ENCODE measurements at regions not wholly inside any gene's neighbourhood (a gene's known extent, or its start where the extent isn't known, plus 50 kb on each side); places are given as distances from the start of the nearest gene placed in this dataset.
"Not testable (repeated sequence)": the region's sequence is repeated elsewhere in the genome, so short reads cannot be mapped to it uniquely, and the experiment has no call there.

DNA sequence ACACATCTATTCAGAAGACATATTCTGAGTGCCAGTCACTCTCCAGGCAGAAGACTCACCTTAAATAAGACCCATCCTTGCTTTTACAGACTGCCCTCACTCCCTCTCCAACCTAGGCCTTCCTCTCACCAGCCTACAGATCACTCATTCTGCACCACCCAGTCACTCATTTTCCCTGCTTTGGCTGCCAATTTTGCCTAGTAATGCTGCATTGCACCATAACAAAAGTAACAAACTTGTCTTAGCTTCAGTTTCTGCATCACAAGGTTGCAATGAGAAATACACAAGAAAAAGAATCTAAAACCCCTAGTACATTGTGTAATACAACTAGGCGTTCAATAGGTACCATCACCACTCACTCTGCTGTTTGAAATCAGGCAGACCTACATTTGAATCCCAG is 292.4 kb downstream of the PLPP3 start:
- CTCF ChIA-PET: no interaction called here
- POLR2A ChIA-PET: no interaction called here

DNA sequence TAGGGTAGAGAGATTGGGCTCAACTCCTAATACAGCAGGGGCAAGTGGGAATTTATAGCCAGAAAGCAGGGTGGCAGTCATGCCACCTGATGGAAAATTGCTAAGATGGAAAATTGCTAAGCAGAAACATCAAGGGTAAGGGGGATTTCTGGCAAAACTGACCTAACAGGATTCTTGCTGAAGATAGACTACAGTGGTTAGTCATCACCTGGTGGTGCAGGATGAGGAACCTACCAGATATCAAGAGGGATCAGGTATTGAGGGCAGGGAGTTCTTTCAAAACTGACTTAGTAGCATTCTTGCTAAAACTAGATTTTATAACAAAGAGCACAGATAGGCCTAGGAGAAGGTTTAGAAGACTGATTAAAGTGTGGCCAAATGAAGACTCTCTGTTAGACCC is 292.9 kb downstream of the PLPP3 start:
- POLR2A ChIA-PET: no interaction called here
- CTCF ChIA-PET: no interaction called here

DNA sequence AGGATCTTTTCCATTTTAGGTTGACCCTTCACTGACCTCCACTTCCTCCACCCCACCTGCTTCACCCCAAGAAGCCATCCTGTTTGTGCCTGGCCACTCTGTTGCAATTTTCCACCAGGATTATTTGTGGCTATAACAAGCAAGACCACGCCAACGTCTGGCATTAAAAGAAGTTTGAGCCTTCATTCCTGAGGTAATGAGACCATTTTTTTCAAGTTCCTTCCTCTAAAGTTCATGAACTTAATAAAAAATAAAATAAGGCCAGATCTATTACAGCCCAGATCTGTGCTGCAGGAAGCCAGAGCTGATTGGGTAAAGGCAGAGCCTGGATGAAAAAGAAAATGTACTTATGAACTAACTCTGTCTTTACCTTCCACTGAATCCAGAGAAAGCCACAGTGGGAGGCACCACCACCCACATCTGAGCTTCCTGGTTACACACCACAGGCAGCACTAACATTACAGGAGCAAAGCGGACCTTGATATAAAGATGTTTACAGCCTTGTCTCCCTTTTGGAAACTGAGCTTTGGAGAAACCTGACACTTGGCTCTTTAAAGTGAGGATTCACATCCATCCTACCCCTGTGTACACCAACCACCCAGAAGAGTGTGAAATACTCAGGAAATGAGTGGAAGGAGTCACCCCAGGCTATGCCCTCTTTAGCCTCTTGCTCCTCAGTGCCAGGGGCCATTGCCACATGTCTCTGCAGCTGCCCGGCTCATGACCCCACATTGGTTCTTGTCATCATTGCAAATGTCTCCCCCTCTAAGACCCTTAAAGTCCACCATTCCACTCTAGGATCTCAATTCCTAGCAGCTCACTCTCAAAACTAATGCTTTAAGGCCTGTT is 293.6 kb downstream of the PLPP3 start:
- ChIA-PET POLR2A (no interaction called here), CTCF (no interaction called here)

DNA sequence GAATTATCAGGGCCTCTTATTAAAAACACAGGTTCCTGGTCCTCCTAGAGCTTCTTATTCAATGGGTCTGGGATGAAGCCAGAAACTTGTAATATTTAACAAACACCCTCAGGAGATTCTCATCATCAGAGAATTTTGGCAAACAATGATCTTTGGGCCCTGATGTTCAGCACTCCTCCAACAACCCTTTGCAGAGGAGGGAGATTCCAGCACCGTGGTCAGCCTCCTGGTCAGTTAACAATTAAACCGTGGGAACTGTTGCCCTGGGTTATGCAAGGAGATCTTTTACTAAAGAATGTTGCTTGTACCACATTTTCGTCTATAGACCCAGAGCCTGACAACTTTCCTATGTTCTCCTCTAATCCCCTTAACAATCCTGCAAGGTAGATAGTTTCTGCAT is 294.4 kb downstream of the PLPP3 start:
- CTCF ChIA-PET: interaction anchor here (0.6 kb wide), 1 partner anchor 15 kb away, joined by 3 read pairs; no protein-coding TSS in a partner anchor
- POLR2A ChIA-PET: no interaction called here

DNA sequence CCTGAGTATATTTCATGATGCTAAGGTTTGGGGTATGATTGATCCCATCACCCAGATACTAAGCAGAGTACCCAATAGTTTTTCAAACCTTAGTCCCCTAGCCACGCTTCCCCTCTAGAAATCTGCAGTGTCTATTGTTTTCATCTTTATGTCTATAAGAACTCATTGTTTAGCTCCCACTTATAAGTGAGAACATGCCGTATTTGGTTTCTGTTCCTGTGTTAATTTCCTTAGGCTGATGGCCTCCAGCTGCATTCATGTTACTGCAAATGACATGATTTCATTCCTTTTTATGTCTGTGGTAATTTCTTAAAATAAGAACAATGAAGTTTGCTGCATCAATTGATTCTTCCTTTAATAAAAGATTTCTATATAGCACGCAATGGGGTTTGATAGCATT is 301.3 kb downstream of the PLPP3 start:
- POLR2A ChIA-PET: no interaction called here
- CTCF ChIA-PET: no interaction called here

DNA sequence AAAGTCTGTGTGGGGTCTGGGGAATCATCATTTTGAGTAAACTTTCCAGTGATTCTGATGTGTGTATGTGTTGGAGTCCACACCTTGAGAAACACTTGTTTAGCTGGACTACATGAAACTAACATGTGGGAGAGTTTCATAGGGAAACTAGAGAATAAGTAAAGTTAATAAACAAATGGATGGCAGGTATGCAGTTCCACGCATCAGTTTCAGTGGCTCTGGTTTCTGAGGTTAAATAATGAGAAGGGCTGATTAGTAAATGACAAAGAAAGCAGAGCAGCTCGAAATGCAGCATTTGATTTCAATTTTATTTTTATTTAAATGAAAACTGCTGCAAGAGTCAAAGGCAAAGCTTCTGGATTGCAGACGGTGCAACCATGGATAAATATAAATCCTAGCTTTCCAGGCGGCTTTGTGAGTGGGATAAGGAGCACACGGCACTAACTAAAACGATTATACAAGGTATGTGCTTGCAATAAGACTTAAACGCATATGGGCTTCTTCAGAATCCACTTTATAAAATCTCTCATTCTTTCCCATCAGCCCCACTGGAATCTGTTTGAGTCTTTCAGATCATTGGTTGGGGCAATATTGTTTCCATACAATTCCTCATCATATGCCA is 310.7 kb downstream of the PLPP3 start:
- POLR2A ChIA-PET: no interaction called here
- CTCF ChIA-PET: no interaction called here

DNA sequence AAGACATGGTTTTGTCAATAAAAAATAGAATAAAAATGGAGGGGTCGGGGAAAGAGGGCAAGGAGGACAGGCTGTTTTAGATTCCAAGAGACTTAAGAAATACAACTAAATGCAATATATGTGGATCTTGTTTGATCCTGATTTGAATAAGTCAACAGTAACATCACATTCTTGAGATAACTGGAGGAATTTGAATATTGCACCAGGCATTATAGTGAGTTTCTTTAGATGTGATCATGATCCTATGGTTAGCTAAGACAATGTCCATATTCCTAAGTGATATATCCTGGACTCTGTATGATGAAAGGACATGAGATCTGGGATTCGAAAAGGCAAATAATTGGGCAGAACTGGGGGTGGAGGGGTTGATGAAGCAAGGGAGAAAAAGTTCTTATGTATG is 311.8 kb downstream of the PLPP3 start:
- CTCF ChIA-PET: no interaction called here

DNA sequence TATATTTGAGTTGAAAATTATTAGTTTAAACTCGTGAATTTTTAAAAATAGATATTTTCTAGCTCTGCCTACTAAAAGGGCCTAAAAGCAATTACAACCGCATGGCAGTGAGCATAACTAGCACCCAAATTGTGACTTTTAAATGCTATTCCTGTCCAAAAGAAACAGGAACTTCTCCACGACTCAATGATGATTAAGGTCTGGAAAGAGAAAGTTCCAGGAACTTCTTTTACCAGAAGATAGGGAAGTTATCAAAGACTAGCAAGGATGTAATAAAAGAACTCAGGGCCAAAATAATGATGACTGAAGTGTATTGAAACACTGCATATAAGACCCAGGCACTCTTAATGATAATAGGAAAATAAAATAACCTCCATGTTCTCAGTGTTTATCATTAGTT is 313.0 kb downstream of the PLPP3 start:
- POLR2A ChIA-PET: no interaction called here

More for the DNA sequence above, 311.8 kb downstream of the PLPP3 start:
- POLR2A ChIA-PET: no interaction called here

DNA sequence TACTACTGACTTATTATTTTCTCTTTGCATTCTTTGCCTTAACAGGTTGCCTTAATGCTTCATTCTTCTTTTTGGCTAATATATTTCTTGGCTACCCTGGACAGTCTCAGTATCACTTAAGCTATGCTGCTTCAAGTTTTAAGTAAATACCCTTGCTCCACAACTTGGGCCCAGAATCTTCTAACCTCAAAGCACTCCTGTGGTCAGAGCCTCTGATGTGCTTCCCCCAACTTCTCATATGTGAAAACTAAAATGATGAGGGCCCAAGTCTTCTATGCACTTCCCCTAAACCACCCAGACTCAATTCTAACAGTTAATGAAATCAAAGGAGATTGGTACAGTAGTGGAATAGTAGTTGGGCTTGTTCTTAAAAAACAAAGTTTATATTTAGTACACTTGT is 314.1 kb downstream of the PLPP3 start:
- ChIA-PET POLR2A (no interaction called here), CTCF (no interaction called here)

More for the DNA sequence above, 313.0 kb downstream of the PLPP3 start:
- CTCF ChIA-PET: no interaction called here

DNA sequence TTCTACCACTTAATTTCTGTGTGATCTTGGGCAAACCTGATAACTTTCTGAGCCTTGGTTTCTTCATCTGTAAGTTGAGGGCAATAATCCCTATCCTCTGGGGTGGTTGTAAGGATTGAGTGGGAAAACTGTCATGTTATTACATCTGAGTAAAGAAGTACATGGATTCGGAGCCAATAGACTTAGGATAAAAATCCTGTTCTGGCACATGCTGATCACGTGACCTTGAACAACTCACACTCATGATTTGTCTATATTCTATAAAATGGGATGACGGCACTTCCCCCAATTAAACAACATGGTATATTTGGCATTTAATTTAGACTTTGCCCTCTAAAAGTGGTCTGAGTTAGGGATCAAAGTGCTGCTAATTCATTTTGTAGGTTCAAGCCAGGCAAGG is 315.5 kb downstream of the PLPP3 start:
- CTCF ChIA-PET: no interaction called here
- POLR2A ChIA-PET: no interaction called here

DNA sequence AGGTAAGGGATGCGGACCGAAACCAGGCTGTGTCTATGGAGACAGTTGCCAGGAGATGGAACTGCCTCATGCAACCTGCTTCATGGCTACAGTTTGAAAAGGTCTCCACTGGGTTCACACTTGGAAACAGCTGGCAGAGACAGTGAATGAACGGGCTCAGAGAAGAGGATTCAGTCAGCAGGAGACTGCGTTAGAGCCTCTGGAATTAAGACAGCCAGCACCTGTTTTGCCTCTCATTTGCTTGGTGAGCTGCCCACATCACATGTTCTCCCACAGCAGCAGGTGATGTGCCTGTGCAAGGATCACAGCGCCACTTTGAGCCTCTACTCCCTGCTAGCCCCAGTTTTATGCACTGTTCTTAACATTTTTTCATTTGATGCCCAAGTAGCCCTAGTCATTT is 321.0 kb downstream of the PLPP3 start:
- CTCF ChIA-PET: no interaction called here
- POLR2A ChIA-PET: no interaction called here

DNA sequence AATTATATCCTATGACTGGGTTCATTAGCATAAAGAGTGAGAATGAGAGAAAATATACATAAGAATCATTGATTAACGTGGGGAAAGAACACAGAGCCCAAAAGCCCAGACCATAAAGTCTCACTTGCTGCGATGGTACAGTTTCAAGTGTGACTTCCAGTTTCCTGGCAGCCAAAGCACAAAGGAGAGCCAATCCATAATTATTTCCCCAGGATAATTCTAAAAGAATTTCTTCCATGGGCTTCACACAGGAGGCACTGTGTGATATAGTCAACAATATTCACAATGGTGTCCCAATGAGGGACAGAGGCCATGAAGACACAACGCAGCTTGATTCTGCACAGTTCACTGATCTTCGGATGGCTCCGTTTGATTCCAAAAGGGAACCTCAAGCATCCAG is 321.6 kb downstream of the PLPP3 start:
- ChIA-PET CTCF (no interaction called here), POLR2A (no interaction called here)

DNA sequence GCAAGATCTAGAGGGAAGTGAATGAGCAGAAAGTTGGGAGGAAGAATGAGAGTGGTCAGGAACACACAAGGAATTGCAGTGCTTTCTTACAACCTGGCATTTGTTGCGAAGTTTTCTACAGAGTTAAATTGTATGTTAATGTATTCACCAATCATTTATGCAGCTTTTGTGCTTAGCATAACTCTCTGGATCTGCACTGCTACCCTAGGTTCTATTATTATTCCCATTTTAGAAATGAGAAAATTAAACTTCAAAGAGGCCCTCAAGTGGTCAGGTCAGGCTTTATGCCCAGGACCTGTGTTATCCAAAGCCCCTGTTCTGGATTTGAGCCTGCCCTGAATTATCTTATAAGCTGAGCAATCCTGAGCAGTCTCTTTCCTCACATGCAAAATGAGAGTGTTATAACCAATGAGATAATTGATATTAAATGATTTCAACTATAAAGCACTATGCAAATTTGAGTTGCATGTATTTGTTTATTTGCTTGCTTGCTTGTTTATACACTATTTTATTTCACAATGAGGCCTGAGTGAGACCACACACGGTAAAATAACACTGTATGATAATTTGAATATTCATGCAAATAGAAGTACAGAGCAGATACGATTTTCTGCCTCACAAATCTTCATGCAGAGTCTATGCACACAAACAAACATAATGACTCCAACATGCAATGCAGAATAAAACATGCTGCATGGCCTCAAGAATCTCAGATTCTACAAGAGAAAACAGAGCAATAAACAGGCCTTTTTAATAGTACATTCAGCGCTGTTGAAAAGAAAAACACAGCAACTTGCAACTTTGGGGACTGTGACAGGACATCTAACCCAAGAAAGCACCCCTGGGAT is 323.0 kb downstream of the PLPP3 start:
- ChIA-PET POLR2A (no interaction called here), CTCF (no interaction called here)

DNA sequence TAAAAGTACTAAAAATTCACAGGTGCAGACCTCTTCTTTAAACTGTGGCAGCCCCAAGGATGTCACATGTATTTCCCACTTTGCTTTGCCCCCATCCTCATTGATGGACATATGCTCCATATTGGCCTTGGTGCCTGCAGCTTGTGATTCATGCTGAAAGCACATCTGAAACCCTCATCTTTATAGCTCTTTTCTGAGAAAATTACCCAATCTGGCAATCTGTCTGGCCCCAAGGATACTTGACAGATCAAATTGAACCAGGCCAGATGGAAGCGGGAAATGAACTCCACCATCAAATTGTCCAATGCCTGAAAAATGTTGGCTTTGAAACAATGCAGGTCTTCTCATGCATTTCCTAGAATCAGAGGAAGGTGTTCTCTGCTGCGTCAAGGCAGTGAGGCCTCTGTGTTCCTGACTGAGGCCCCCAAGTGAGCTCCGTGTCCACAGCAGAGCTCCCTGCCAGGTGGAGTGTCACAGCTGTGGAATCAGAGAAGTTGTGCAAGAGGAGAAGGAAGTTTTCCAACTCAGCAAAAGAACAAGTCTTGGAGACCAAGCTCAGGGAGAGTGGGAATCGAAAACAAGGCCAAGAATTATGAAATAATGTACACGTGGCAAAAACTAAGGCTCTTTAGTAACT is 323.7 kb downstream of the PLPP3 start:
- POLR2A ChIA-PET: no interaction called here

DNA sequence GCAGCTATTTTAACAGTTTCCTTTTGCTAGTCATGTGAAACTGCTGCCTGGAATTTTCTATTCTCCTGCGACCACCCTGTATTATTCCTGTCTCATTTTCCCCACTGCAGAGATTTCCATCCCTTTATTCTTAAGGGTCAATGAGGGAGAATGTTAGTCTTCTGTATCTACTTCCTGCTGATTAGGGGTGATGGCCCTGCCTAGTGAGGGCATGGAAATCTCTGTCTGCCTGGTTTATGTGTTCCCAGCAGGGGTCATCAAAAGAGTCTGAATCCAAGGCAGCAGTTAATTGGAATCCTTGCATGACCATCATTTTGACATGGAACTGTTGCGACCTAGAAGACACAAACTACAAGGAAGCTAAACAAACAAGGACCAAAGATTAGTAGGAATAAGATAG is 325.2 kb downstream of the PLPP3 start:
- ChIA-PET CTCF (no interaction called here), POLR2A (no interaction called here)

More for the DNA sequence above, 323.7 kb downstream of the PLPP3 start:
- CTCF ChIA-PET: no interaction called here

DNA sequence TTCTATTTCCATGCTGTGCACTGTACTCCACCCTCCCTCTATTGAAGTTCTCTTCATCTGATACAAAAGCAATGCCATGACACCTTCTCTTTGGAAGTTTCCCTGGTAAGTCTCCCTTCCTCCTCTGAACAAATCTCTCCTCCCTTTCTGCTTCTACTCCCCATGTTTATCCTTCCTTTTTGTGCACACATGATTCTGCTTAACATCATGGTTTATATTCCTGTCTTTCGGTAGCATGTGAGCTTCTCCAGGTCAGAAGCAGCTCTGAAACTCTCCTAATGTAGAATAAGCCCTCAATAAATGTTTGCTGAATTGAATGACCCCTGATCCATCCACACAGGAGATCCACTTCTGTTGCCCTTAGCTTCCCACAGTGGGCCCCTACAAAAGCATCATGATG is 328.6 kb downstream of the PLPP3 start:
- ChIA-PET CTCF (no interaction called here), POLR2A (no interaction called here)

DNA sequence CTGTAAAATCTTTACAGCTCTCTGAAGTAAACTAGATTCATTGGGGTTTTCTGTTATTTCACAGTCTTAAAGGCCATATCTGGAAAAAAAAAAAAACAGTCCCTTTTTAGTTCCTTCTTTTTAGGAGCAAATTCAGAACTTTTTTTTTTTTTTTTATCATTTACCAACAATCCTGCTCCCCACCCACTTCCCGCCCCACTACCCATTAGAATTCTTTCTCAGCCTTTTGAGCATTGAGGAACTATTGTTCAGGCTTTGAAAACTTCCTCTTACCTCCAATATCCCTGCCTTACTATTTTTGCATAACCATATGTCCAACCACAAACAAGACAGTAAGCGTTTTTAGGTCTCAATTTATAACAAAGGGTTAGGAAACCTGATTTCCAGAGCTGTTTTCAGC is 330.1 kb downstream of the PLPP3 start:
- POLR2A ChIA-PET: no interaction called here
- CTCF ChIA-PET: no interaction called here

DNA sequence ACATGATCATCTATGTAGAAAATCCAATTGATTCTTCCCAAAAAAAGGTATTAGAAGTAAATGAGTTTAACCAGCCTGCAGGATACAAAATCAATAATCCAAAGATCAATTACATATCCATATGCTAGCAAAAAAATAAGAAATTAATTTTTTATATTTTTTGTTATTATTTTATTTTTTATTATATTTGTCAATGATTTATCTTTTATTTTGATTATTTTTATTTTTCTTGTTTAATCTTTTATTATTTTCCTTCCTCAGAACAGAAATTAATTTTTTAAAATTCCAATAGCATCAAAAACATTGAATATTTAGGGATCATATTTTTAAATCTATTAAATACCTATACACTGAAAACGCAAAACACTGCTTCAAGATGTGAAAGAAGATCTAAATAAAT is 331.2 kb downstream of the PLPP3 start:
- POLR2A ChIA-PET: no interaction called here
- CTCF ChIA-PET: no interaction called here

DNA sequence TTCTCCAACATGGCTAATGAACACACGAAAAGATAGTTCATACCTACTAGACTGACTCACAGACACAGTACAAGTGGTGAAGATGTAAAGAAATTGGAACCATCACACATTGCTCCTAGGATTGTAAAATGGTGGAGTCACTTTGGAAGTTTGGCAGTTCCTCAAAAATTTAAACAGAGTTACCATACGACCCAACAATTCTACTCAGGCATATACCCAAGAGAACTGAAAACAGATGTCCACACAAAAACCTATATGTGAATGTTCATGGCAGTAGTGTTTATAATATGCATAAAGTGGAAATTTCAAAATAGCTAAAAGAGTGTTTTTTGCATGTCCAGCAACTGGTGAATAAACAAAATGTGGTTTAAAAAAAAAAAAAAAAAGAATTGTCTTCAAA is 332.6 kb downstream of the PLPP3 start:
- POLR2A ChIA-PET, CTCF ChIA-PET: not testable (repeated sequence)

DNA sequence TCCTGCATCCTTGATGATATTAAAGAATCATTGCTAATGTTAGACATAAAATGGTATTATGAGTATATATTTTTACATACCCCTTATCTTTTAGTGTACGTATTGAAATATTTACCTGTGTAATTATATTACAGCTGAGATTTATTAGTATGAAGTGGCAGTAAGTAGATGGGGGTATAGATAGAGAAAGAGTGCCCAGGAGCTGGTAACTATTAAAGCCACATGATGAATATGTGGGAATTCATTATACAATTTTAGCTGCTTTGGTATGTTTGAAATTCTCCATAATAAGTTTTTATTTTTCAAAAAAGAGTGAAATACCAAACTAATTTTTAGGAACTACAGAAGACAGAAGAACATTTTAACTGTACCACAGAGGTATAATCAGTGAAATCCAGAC is 339.0 kb downstream of the PLPP3 start:
- CTCF ChIA-PET: no interaction called here
- POLR2A ChIA-PET: no interaction called here

All from activated CD8-positive, alpha-beta memory T cell treated with anti-CD3 and anti-CD28 coated beads for 36 hours (primary cell).